ENCODE measurements at regions not wholly inside any gene's neighbourhood (a gene's known extent, or its start where the extent isn't known, plus 50 kb on each side); places are given as distances from the start of the nearest gene placed in this dataset.

GRCh38 chr5:28369418-28369817 is 1331.0 kb upstream of the CDH9 start:
- Histone ChIP-seq H3K36me3 (no peaks in the 10 kb centered on the region), H3K4me1 (no peaks in the 10 kb centered on the region), H3K27ac (replicated peaks in 1 of 4) (no peak overlapping the region), H3K27me3 (no peaks in the 10 kb centered on the region), H3K4me3 (no peak overlapping the region), H3K9me3 (no peaks in the 10 kb centered on the region)
- intact Hi-C loops (cut with DNase I) = no loop called here
- no peak for TF ChIP-seq POLR2AphosphoS5 (IDR thresholded peaks at IDR 0.05)
- no peak for TF ChIP-seq POLR2A (IDR thresholded peaks at IDR 0.05; ENCODE audit: low read depth)
- TF ChIP-seq CTCF (IDR thresholded peaks at IDR 0.05) = no peak
- TF ChIP-seq EP300 (IDR thresholded peaks at IDR 0.05) = no peak
- no peak for DNase-seq (ENCODE audit: extremely low spot score)
- WGBS = 69% methylated on average over 2 of the region's 2 CpGs

- H3K36me3 ChIP-seq = no peaks in the 10 kb centered on the region
- WGBS = 18% methylated on average over 2 of the region's 2 CpGs
- intact Hi-C loops (cut with DNase I) = no loop called here
These were observed 1317.4 kb upstream of the CDH9 start for GRCh38 chr5:28355831-28356230.

GRCh38 chr5:28346696-28347095 is 1308.3 kb upstream of the CDH9 start:
- WGBS = 90% methylated on average over 5 of the region's 5 CpGs
- Histone ChIP-seq H3K27me3 (no peaks in the 10 kb centered on the region), H3K9me3 (peaks cover 0 to 9% (median 5%) of the 10 kb centered on the region in 4 donors), H3K27ac (replicated peaks in 1 of 4) (no peak overlapping the region), H3K4me1 (no peaks in the 10 kb centered on the region), H3K36me3 (no peaks in the 10 kb centered on the region), H3K4me3 (no peak overlapping the region)
- intact Hi-C loops (cut with DNase I) = no loop called here
- TF ChIP-seq CTCF (IDR thresholded peaks at IDR 0.05) = no peak
- TF ChIP-seq EP300 (IDR thresholded peaks at IDR 0.05) = no peak
- no peak for TF ChIP-seq POLR2AphosphoS5 (IDR thresholded peaks at IDR 0.05)
- TF ChIP-seq POLR2A (IDR thresholded peaks at IDR 0.05; ENCODE audit: low read depth) = no peak
- no peak for DNase-seq (ENCODE audit: extremely low spot score)

More at GRCh38 chr5:28355831-28356230, 1317.4 kb upstream of the CDH9 start:
- Histone ChIP-seq H3K4me1 (no peaks in the 10 kb centered on the region), H3K4me3 (no peak overlapping the region), H3K27me3 (no peaks in the 10 kb centered on the region), H3K27ac (replicated peaks in 1 of 4) (no peak overlapping the region), H3K9me3 (peaks cover 0 to 11% (median 5%) of the 10 kb centered on the region in 4 donors)
- no peak for DNase-seq (ENCODE audit: extremely low spot score)
- no peak for TF ChIP-seq EP300 (IDR thresholded peaks at IDR 0.05)
- no peak for TF ChIP-seq POLR2AphosphoS5 (IDR thresholded peaks at IDR 0.05)
- no peak for TF ChIP-seq CTCF (IDR thresholded peaks at IDR 0.05)
- TF ChIP-seq POLR2A (IDR thresholded peaks at IDR 0.05; ENCODE audit: low read depth) = no peak

GRCh38 chr5:28344836-28345433 is 1306.5 kb upstream of the CDH9 start:
- intact Hi-C loops (cut with DNase I) = no loop called here

More at GRCh38 chr5:28344836-28345433, 1306.5 kb upstream of the CDH9 start:
- Histone ChIP-seq H3K27me3 (no peaks in the 10 kb centered on the region), H3K4me3 (no peak overlapping the region), H3K9me3 (peaks cover 0 to 4% (median 0%) of the 10 kb centered on the region in 4 donors), H3K4me1 (no peaks in the 10 kb centered on the region), H3K36me3 (no peaks in the 10 kb centered on the region), H3K27ac (replicated peaks in 1 of 4) (no peak overlapping the region)
- 51% methylated on average over 5 of the region's 5 CpGs for WGBS
- TF ChIP-seq POLR2AphosphoS5 (IDR thresholded peaks at IDR 0.05) (no peak), CTCF (IDR thresholded peaks at IDR 0.05) (peak in 1 of 3 experiments; percentile 8), EP300 (IDR thresholded peaks at IDR 0.05) (no peak), POLR2A (IDR thresholded peaks at IDR 0.05; ENCODE audit: low read depth) (no peak)
- DNase-seq (ENCODE audit: extremely low spot score) = no peak
